Neural cell (in vitro differentiated cells): ENCODE measurements at regions not wholly inside any gene's neighbourhood (a gene's known extent, or its start where the extent isn't known, plus 50 kb on each side); places are given as distances from the start of the nearest gene placed in this dataset.

Source experiments
- CTCF ChIP-seq: fragments of 450-650 bp; IDR thresholded peaks from 2 replicates; pipeline ENCODE4 v1.5.1; 2014; ENCODE audit warnings: antibody characterized with exemption, mild to moderate bottlenecking, moderate library complexity; ENCODE audit not compliant: poor library complexity, severe bottlenecking
- EP300 ChIP-seq: fragments of 450-650 bp; conservative IDR thresholded peaks from 2 replicates; pipeline ENCODE4 v1.6.1; 2014; ENCODE audit warnings: antibody characterized with exemption, mild to moderate bottlenecking, moderate library complexity; ENCODE audit not compliant: poor library complexity, severe bottlenecking
- EZH2 ChIP-seq: fragments of 200-600, 300-800 bp; shearing (Covaris generic), sonication (generic); IDR thresholded peaks from 2 replicates; pipeline ENCODE4 v1.6.1; 2014; ENCODE audit warnings: antibody characterized with exemption, low read length, borderline replicate concordance, mild to moderate bottlenecking; ENCODE audit not compliant: insufficient read depth, poor library complexity, severe bottlenecking
- MXI1 ChIP-seq: fragments of 450-650 bp; conservative IDR thresholded peaks from 2 replicates; pipeline ENCODE4 v1.6.1; 2014; ENCODE audit warnings: antibody characterized with exemption, mild to moderate bottlenecking; ENCODE audit not compliant: poor library complexity, severe bottlenecking
- POLR2AphosphoS5 ChIP-seq: IDR thresholded peaks from 2 replicates; pipeline ENCODE4 v1.6.1; 2012
- RAD21 ChIP-seq: fragments of 450-650 bp; conservative IDR thresholded peaks from 2 replicates; pipeline ENCODE4 v1.6.1; 2014; ENCODE audit warnings: antibody characterized with exemption, mild to moderate bottlenecking, moderate library complexity
- REST ChIP-seq: IDR thresholded peaks from 2 replicates; pipeline ENCODE4 v1.6.1; 2012; ENCODE audit warnings: borderline replicate concordance
- TAF1 ChIP-seq: IDR thresholded peaks from 2 replicates; pipeline ENCODE4 v1.6.1; 2012; ENCODE audit warnings: low read depth

- TF ChIP-seq POLR2AphosphoS5, result no peak
- no peak for TF ChIP-seq CTCF
- no peak for TF ChIP-seq RAD21
- no peak for TF ChIP-seq EP300
- TF ChIP-seq EZH2, result no peak
- TF ChIP-seq REST, result no peak
- no peak for TF ChIP-seq MXI1
- TF ChIP-seq TAF1, result no peak
Observed at GRCh38 chr11:57109331-57109730, 72.4 kb upstream of the LRRC55 start.
